HG02588 (cell line): ENCODE measurements at regions not wholly inside any gene's neighbourhood (a gene's known extent, or its start where the extent isn't known, plus 50 kb on each side); places are given as distances from the start of the nearest gene placed in this dataset.

ENCODE experiments used
- ATAC-seq: cut with Tn5 transposase; IDR thresholded peaks from one replicate; pipeline ENCODE4 v1.9.1; 2021; ENCODE audit warnings: mild to moderate bottlenecking, moderate library complexity; ENCODE audit not compliant: unreplicated experiment

- ATAC-seq: no peak
These were observed 280.4 kb upstream of the GRIP1 start for GRCh38 chr12:66959276-66959675.

GRCh38 chr12:66960006-66960405 is 281.1 kb upstream of the GRIP1 start:
- ATAC-seq: no peak

GRCh38 chr12:66960704-66961690 is 282.1 kb upstream of the GRIP1 start:
- ATAC-seq: no peak

GRCh38 chr12:66962290-66962689 is 283.4 kb upstream of the GRIP1 start:
- ATAC-seq: no peak

- no peak for ATAC-seq
These were observed 285.0 kb upstream of the GRIP1 start for GRCh38 chr12:66963901-66964300.

- no peak for ATAC-seq
These were observed 285.8 kb upstream of the GRIP1 start for GRCh38 chr12:66964629-66965028.

GRCh38 chr12:66965621-66966020 is 286.7 kb upstream of the GRIP1 start:
- no peak for ATAC-seq

GRCh38 chr12:66971816-66972215 is 292.9 kb upstream of the GRIP1 start:
- no peak for ATAC-seq

- ATAC-seq: no peak
These were observed 292.6 kb upstream of the CAND1 start for GRCh38 chr12:66976526-66976925.

GRCh38 chr12:66978802-66979201 is 290.4 kb upstream of the CAND1 start:
- ATAC-seq: no peak

- no peak for ATAC-seq
These were observed 289.9 kb upstream of the CAND1 start for GRCh38 chr12:66979251-66979650.

GRCh38 chr12:66984077-66984476 is 285.1 kb upstream of the CAND1 start:
- ATAC-seq: no peak

- ATAC-seq: no peak
These were observed 284.2 kb upstream of the CAND1 start for GRCh38 chr12:66984962-66985361.

- no peak for ATAC-seq
These were observed 270.0 kb upstream of the CAND1 start for GRCh38 chr12:66999141-66999540.

GRCh38 chr12:67001251-67001650 is 267.9 kb upstream of the CAND1 start:
- ATAC-seq: no peak

- ATAC-seq: no peak
These were observed 266.4 kb upstream of the CAND1 start for GRCh38 chr12:67002720-67003119.

- no peak for ATAC-seq
These were observed 262.5 kb upstream of the CAND1 start for GRCh38 chr12:67006610-67007009.

- no peak for ATAC-seq
These were observed 254.5 kb upstream of the CAND1 start for GRCh38 chr12:67014642-67015041.

- no peak for ATAC-seq
These were observed 251.1 kb upstream of the CAND1 start for GRCh38 chr12:67018105-67018504.

GRCh38 chr12:67019070-67019469 is 250.1 kb upstream of the CAND1 start:
- ATAC-seq: no peak

GRCh38 chr12:67025543-67026114 is 243.5 kb upstream of the CAND1 start:
- ATAC-seq: peak; percentile 72
